SK-N-MC (cell line): ENCODE measurements at regions not wholly inside any gene's neighbourhood (a gene's known extent, or its start where the extent isn't known, plus 50 kb on each side); places are given as distances from the start of the nearest gene placed in this dataset.

Experiments
- EZH2 ChIP-seq: fragments of 200-600 bp; sonication (generic); IDR thresholded peaks from one replicate; pipeline ENCODE4 v1.6.1; 2017; ENCODE audit warnings: antibody characterized with exemption
- FOXP2 ChIP-seq: optimal IDR thresholded peaks from 2 replicates; pipeline ENCODE3; 2011; ENCODE audit warnings: mild to moderate bottlenecking, moderate library complexity; ENCODE audit not compliant: insufficient read depth; ENCODE audit errors: extremely low read length, control extremely low read depth
- POLR2AphosphoS5 ChIP-seq: IDR thresholded peaks from 2 replicates; pipeline ENCODE4 v1.6.1; 2012; ENCODE audit warnings: mild to moderate bottlenecking, low read depth, low read length, borderline replicate concordance

DNA sequence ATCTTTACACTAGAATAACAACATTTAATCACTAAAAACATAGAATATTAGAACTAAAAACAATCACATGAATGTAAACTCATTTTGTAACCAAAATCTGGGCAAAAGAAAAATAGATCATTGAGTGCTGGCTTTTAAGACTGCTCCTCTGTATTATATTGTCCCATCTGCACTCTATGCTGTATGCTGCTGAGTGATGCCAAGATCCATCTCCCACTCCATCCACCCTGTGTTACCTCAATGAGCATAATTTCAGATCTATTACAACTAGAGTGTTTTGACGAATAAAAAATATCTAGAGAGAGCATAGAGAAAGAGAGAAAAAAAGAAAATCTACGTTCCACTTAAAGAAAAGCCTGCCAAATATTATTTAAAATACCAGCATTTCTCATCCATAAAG is 1060.4 kb downstream of the ZPLD1 start:
- TF ChIP-seq POLR2AphosphoS5: no peak
- no peak for TF ChIP-seq EZH2
- no peak for TF ChIP-seq FOXP2
